HepG2 (cell line): ENCODE measurements at regions not wholly inside any gene's neighbourhood (a gene's known extent, or its start where the extent isn't known, plus 50 kb on each side); places are given as distances from the start of the nearest gene placed in this dataset.

Source experiments
- CREM ChIP-seq, 2 experiments: sonication (generic) in 1 of 2; formaldehyde crosslinking in 1 of 2; IDR thresholded peaks; 2 replicates each; pipeline versions ENCODE4 v1.4.0 to v1.6.1; 2016 to 2020; ENCODE audit warnings: antibody characterized with exemption in 1 of 2, mild to moderate bottlenecking in 1 of 2, missing genetic modification reagents in 1 of 2
- EZH2 ChIP-seq: conservative IDR thresholded peaks from 2 replicates; pipeline ENCODE4 v1.6.1; 2012; ENCODE audit warnings: mild to moderate bottlenecking, low read depth, low read length, moderate library complexity
- KLF13 ChIP-seq: sonication (generic); formaldehyde crosslinking; IDR thresholded peaks from 2 replicates; pipeline ENCODE4 v1.4.0; 2020; ENCODE audit warnings: mild to moderate bottlenecking, missing genetic modification reagents
- POLR2G ChIP-seq: fragments of 200-400 bp; formaldehyde crosslinking; IDR thresholded peaks from 2 replicates; pipeline ENCODE4 v1.6.1; 2018; ENCODE audit warnings: mild to moderate bottlenecking, low read depth, low read length, moderate library complexity
- ZNF121 ChIP-seq: sonication (generic); formaldehyde crosslinking; IDR thresholded peaks from 2 replicates; pipeline ENCODE4 v1.5.0; 2020; ENCODE audit warnings: mild to moderate bottlenecking, missing genetic modification reagents

GRCh38 chr5:92917044-92917443 lies 664.0 kb downstream of the NR2F1-AS1 start:
- no peak for TF ChIP-seq ZNF121 (CRISPR knock-in tag)
- no peak for TF ChIP-seq EZH2
- TF ChIP-seq KLF13 = no peak
- no peak for TF ChIP-seq POLR2G
- no peak for TF ChIP-seq CREM (IDR thresholded peaks at IDR 0.05)
- TF ChIP-seq CREM (CRISPR knock-in tag; IDR thresholded peaks at IDR 0.05) = no peak
